DND-41 (cell line): ENCODE measurements at regions not wholly inside any gene's neighbourhood (a gene's known extent, or its start where the extent isn't known, plus 50 kb on each side); places are given as distances from the start of the nearest gene placed in this dataset.
"Not testable (repeated sequence)": the region's sequence is repeated elsewhere in the genome, so short reads cannot be mapped to it uniquely, and the experiment has no call there.

ENCODE experiments used
- ATAC-seq: fragments of 200-7000 bp; cut with Tn5 transposase; 3 replicates; pipeline ENCODE4 v1.9.1; 2021; ENCODE audit warnings: low read depth; ENCODE audit not compliant: insufficient read depth
- DNase-seq: peaks from one replicate; pipeline ENCODE4 v3.0.0-alpha.2; 2020
- H2AFZ ChIP-seq: 2 replicates; pipeline ENCODE4 v1.6.0; 2012; ENCODE audit warnings: low read depth, low read length
- H3K27ac ChIP-seq: 2 replicates; pipeline ENCODE4 v1.5.1; 2012; ENCODE audit warnings: low read length, inconsistent platforms
- H3K27me3 ChIP-seq: fragments of 200-600 bp; sonication (generic); 2 replicates; pipeline ENCODE4 v1.6.0; 2012; ENCODE audit warnings: low read length, mild to moderate bottlenecking, inconsistent platforms; ENCODE audit not compliant: insufficient read depth, poor library complexity
- H3K36me3 ChIP-seq: 2 replicates; pipeline ENCODE4 v1.5.1; 2012; ENCODE audit warnings: low read length, inconsistent platforms; ENCODE audit not compliant: insufficient read depth
- H3K4me1 ChIP-seq: 2 replicates; pipeline ENCODE4 v1.5.1; 2012; ENCODE audit warnings: mild to moderate bottlenecking, low read length; ENCODE audit not compliant: insufficient read depth
- H3K4me2 ChIP-seq: 2 replicates; pipeline ENCODE4 v1.6.0; 2012; ENCODE audit warnings: mild to moderate bottlenecking, moderate library complexity, low read length, inconsistent platforms; ENCODE audit not compliant: insufficient read depth
- H3K4me3 ChIP-seq, 2 experiments: fragments of 200-600 bp in 1 of 2; shearing (Covaris generic) in 1 of 2; 2 replicates each; pipeline ENCODE4 v1.5.1; 2012 to 2016; ENCODE audit warnings: inconsistent platforms in 2 of 2, low read length in 2 of 2, mild to moderate bottlenecking in 2 of 2, low read depth in 1 of 2, moderate library complexity in 1 of 2
- H3K79me2 ChIP-seq: 2 replicates; pipeline ENCODE4 v1.6.0; 2012; ENCODE audit warnings: low read length, inconsistent platforms; ENCODE audit not compliant: insufficient read depth
- H3K9ac ChIP-seq: 2 replicates; pipeline ENCODE4 v1.6.0; 2012; ENCODE audit warnings: low read depth, mild to moderate bottlenecking, inconsistent platforms, low read length, moderate library complexity
- H3K9me3 ChIP-seq: 2 replicates; pipeline ENCODE4 v1.5.1; 2012; ENCODE audit warnings: low read length, moderate library complexity, mild to moderate bottlenecking, inconsistent platforms; ENCODE audit not compliant: insufficient read depth, severe bottlenecking
- H4K20me1 ChIP-seq: 2 replicates; pipeline ENCODE4 v1.6.0; 2012; ENCODE audit warnings: low read length; ENCODE audit not compliant: insufficient read depth
- CTCF ChIP-seq: IDR thresholded peaks from 2 replicates; pipeline ENCODE4 v1.5.1; 2012; ENCODE audit warnings: borderline replicate concordance, low read length, moderate library complexity, mild to moderate bottlenecking; ENCODE audit not compliant: poor library complexity, severe bottlenecking; ENCODE audit errors: extremely low read depth
- EZH2 ChIP-seq: IDR thresholded peaks from 3 replicates; pipeline ENCODE4 v1.6.1; 2012; ENCODE audit warnings: borderline replicate concordance, low read depth, mild to moderate bottlenecking, moderate library complexity, low read length, inconsistent platforms; ENCODE audit not compliant: severe bottlenecking

GRCh38 chr17:83009414-83010205, 69.8 kb upstream of the METRNL start:
- DNase-seq = no peak
- Histone ChIP-seq H3K4me1 (no peaks in the 10 kb centered on the region), H3K9ac (no peak overlapping the region), H3K36me3 (peaks cover 83% of the 10 kb centered on the region), H3K4me3 (no peak overlapping the region), H3K27me3 (no peaks in the 10 kb centered on the region), H3K4me2 (no peak overlapping the region), H3K9me3 (peaks cover 9% of the 10 kb centered on the region), H2AFZ (no peak overlapping the region), H3K79me2 (peaks cover 84% of the 10 kb centered on the region), H3K27ac (no peak overlapping the region), H4K20me1 (peaks cover 60% of the 10 kb centered on the region)
- ATAC-seq = no peak
- TF ChIP-seq CTCF (no peak), EZH2 (no peak)

- Histone ChIP-seq H3K4me2 (no peak overlapping the region), H2AFZ (no peak overlapping the region), H4K20me1 (peaks cover 69% of the 10 kb centered on the region), H3K9me3 (peaks cover under 1% of the 10 kb centered on the region), H3K27me3 (no peaks in the 10 kb centered on the region), H3K79me2 (peaks cover 85% of the 10 kb centered on the region), H3K36me3 (peaks cover 80% of the 10 kb centered on the region), H3K27ac (no peak overlapping the region), H3K4me3 (no peak overlapping the region), H3K9ac (no peak overlapping the region), H3K4me1 (no peaks in the 10 kb centered on the region)
- DNase-seq (no peak), ATAC-seq (no peak)
- TF ChIP-seq CTCF = no peak
- no peak for TF ChIP-seq EZH2
These were observed 68.9 kb upstream of the METRNL start for GRCh38 chr17:83010206-83011200.

GRCh38 chr17:83011676-83012075, 67.7 kb upstream of the METRNL start:
- ATAC-seq, H3K4me3 ChIP-seq, H3K27ac ChIP-seq, DNase-seq, H2AFZ ChIP-seq, H3K9me3 ChIP-seq, H3K27me3 ChIP-seq, H3K9ac ChIP-seq, H3K4me1 ChIP-seq, H3K4me2 ChIP-seq: not testable (repeated sequence)
- H3K79me2 ChIP-seq = peaks cover 91% of the 10 kb centered on the region
- peaks cover 77% of the 10 kb centered on the region for H4K20me1 ChIP-seq
- peaks cover 73% of the 10 kb centered on the region for H3K36me3 ChIP-seq
